ENCODE measurements at regions not wholly inside any gene's neighbourhood (a gene's known extent, or its start where the extent isn't known, plus 50 kb on each side); places are given as distances from the start of the nearest gene placed in this dataset.

DNA sequence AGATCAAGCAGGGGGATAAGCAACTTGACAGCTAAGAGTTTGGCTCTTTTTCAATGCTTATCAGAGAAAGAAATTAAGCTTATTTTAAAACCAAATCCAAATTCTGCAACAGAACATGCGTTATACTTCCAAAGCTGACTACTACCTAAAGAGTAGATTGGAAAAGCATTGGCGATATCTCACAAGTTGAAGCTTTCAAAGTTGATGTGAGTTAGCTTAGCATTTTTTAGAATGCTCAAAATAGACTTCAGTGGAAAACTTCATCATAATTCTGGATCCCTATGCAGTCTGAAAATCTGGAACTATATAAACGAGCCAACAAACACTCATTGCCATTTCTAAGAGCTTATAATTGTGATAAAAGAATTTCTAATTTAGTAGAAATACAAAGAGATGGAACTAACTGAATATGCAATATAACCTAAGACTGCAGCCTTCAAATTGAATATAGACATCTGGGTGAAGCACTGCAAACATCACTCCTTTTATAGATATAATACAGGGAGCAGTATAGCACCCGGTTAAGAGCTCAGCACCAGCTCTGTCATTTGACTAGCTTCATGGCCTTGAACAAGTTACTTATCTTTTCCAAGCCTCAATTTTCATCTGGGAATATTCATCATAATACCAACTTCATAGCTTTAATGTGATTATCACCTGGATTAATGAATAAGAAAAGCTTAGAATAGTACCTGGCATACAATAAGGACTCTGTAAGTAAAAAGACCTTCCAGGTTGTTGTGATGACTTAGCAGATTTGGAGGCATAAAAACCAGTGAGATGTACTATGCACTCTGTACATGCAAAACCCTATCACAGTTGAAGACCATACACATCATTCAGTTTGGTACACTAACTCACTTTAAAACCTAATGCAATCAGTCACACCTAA, 242.7 kb upstream of the TTC14 start:
- peaks cover 0 to 4% (median 0%) of the 10 kb centered on the region in 5 donors for H3K9me3 Mint-ChIP-seq
- DNase-seq, result no peak
- no peak overlapping the region for H3K27ac ChIP-seq (ENCODE audit: low read depth, low read length)
- H3K4me1 Mint-ChIP-seq, result no peaks in the 10 kb centered on the region
- H3K27ac Mint-ChIP-seq, result no peak overlapping the region
- H3K4me3 Mint-ChIP-seq, result no peak overlapping the region
- no peak overlapping the region for H3K4me3 ChIP-seq (ENCODE audit: low read length)
- POLR2A ChIA-PET, result no interaction called here
- CTCF ChIA-PET, result no interaction called here
- no peaks in the 10 kb centered on the region for H3K36me3 ChIP-seq (ENCODE audit: insufficient read depth, low read length)
- no peaks in the 10 kb centered on the region for H3K4me1 ChIP-seq (ENCODE audit: insufficient read depth, low read length)
- H3K9me3 ChIP-seq (ENCODE audit: low read length), result no peaks in the 10 kb centered on the region
- H3K27me3 ChIP-seq (ENCODE audit: insufficient read depth, low read length, poor library complexity, severe bottlenecking), result peaks cover 6% of the 10 kb centered on the region
- no peaks in the 10 kb centered on the region for H3K36me3 Mint-ChIP-seq
- H3K27me3 Mint-ChIP-seq, result no peaks in the 10 kb centered on the region

DNA sequence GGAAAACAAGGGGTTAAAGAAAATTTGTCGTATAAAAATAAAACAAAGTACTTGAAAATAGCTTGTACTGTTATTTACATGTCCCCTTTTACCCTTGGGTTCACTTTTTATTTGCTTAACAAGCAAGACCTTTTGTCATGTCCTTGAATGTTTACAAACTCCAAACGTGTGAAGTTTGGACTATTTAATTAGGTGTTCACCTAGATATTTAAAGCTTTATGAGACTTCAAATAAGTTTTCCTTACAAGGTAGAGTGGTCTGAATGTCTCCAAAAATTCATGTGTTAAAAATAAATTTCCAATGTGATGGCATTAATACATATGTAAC, 242.0 kb upstream of the TTC14 start:
- Mint-ChIP-seq H3K4me1 (no peaks in the 10 kb centered on the region), H3K27ac (no peak overlapping the region), H3K27me3 (no peaks in the 10 kb centered on the region), H3K4me3 (no peak overlapping the region), H3K9me3 (peaks cover 0 to 4% (median 0%) of the 10 kb centered on the region in 5 donors), H3K36me3 (no peaks in the 10 kb centered on the region)
- H3K27ac ChIP-seq (ENCODE audit: low read depth, low read length), result no peak overlapping the region
- no peaks in the 10 kb centered on the region for H3K9me3 ChIP-seq (ENCODE audit: low read length)
- no peaks in the 10 kb centered on the region for H3K36me3 ChIP-seq (ENCODE audit: insufficient read depth, low read length)
- H3K4me3 ChIP-seq (ENCODE audit: low read length), result no peak overlapping the region
- peaks cover 6% of the 10 kb centered on the region for H3K27me3 ChIP-seq (ENCODE audit: insufficient read depth, low read length, poor library complexity, severe bottlenecking)
- POLR2A ChIA-PET, result no interaction called here
- CTCF ChIA-PET, result no interaction called here
- DNase-seq, result no peak
- no peaks in the 10 kb centered on the region for H3K4me1 ChIP-seq (ENCODE audit: insufficient read depth, low read length)

DNA sequence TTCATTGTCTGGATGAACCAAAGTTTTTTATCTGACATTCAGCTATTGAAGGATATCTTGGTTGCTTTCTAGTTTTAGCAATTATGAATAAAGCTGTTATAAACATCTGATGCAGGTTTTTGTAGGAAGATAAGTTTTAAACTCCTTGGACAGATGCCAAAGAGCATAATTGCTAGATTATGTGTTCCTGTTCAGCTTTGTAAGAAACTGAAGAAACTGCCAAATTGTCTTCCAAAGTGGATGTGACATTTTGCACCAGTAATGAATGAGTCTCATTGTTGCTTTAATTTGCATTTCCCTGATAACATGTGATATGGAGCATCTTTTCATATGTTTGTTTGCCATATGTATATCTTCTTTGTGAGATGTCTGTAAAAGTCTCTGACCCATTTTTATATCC, 239.9 kb upstream of the TTC14 start:
- Histone ChIP-seq H3K4me1 (ENCODE audit: insufficient read depth, low read length) (no peaks in the 10 kb centered on the region), H3K36me3 (ENCODE audit: insufficient read depth, low read length) (no peaks in the 10 kb centered on the region), H3K27me3 (ENCODE audit: insufficient read depth, low read length, poor library complexity, severe bottlenecking) (no peaks in the 10 kb centered on the region), H3K27ac (ENCODE audit: low read depth, low read length) (no peak overlapping the region), H3K9me3 (ENCODE audit: low read length) (no peaks in the 10 kb centered on the region), H3K4me3 (ENCODE audit: low read length) (no peak overlapping the region)
- CTCF ChIA-PET, result no interaction called here
- POLR2A ChIA-PET, result no interaction called here
- Mint-ChIP-seq H3K27me3 (peaks cover 0 to 3% of the 10 kb centered on the region in 2 donors), H3K4me3 (no peak overlapping the region), H3K9me3 (peaks cover 2 to 6% (median 4%) of the 10 kb centered on the region in 5 donors), H3K4me1 (no peaks in the 10 kb centered on the region), H3K36me3 (no peaks in the 10 kb centered on the region), H3K27ac (no peak overlapping the region)
- no peak for DNase-seq

DNA sequence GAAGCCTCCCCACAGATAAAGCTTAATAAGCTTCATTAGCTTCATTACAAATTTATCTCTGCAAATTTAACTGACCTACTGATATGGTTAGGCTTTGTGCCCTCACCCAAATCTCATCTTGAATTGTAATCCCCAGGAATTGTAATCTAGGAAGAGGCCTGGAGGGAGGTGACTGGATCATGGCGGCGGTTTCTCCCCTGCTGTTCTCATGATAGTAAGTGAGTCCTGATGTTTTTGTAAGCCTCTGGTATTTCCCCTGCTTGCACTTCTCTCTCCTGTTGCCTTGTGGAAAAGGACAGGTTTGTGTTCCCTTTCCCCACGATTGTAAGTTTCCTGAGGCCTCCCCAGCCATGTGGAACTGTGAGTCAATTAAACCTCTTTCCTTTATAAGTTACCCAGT, 226.1 kb upstream of the TTC14 start:
- no peak for DNase-seq
- ChIA-PET POLR2A (no interaction called here), CTCF (no interaction called here)
- Mint-ChIP-seq H3K4me3 (no peak overlapping the region), H3K27ac (no peak overlapping the region), H3K4me1 (no peaks in the 10 kb centered on the region), H3K36me3 (no peaks in the 10 kb centered on the region), H3K27me3 (no peaks in the 10 kb centered on the region), H3K9me3 (peaks cover 5 to 12% (median 11%) of the 10 kb centered on the region in 5 donors)
- no peak overlapping the region for H3K4me3 ChIP-seq (ENCODE audit: low read length)
- H3K36me3 ChIP-seq (ENCODE audit: insufficient read depth, low read length), result no peaks in the 10 kb centered on the region
- no peaks in the 10 kb centered on the region for H3K27me3 ChIP-seq (ENCODE audit: insufficient read depth, low read length, poor library complexity, severe bottlenecking)
- H3K9me3 ChIP-seq (ENCODE audit: low read length), result no peaks in the 10 kb centered on the region
- H3K27ac ChIP-seq (ENCODE audit: low read depth, low read length), result no peak overlapping the region
- no peaks in the 10 kb centered on the region for H3K4me1 ChIP-seq (ENCODE audit: insufficient read depth, low read length)

DNA sequence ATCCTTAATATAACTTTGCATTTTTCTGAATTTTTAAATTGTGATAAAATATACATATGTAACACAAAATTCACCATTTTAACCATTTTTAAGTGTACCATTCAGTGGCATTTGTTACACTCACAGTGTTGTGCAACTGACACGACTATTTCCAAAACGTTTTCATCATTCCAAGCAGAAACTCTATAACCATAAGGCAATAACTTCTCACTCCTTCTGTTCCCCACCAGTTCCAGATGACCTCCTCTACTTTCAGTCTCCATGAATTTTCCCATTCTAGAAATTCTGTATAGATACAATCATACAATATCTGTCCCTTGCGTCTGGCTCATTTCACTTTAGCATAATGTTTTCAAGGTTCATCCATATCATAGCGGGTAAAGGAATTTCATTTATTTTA, 223.5 kb upstream of the TTC14 start:
- H3K27ac ChIP-seq (ENCODE audit: low read depth, low read length), result no peak overlapping the region
- no peak for DNase-seq
- ChIA-PET CTCF (no interaction called here), POLR2A (no interaction called here)
- Mint-ChIP-seq H3K27me3 (no peaks in the 10 kb centered on the region), H3K4me3 (no peak overlapping the region), H3K27ac (no peak overlapping the region), H3K36me3 (no peaks in the 10 kb centered on the region), H3K9me3 (peaks cover 1 to 5% (median 4%) of the 10 kb centered on the region in 5 donors), H3K4me1 (no peaks in the 10 kb centered on the region)
- no peaks in the 10 kb centered on the region for H3K36me3 ChIP-seq (ENCODE audit: insufficient read depth, low read length)
- H3K27me3 ChIP-seq (ENCODE audit: insufficient read depth, low read length, poor library complexity, severe bottlenecking), result no peaks in the 10 kb centered on the region
- H3K9me3 ChIP-seq (ENCODE audit: low read length), result no peaks in the 10 kb centered on the region
- H3K4me3 ChIP-seq (ENCODE audit: low read length), result no peak overlapping the region
- no peaks in the 10 kb centered on the region for H3K4me1 ChIP-seq (ENCODE audit: insufficient read depth, low read length)

GRCh38 chr3:180382638-180383180, 219.3 kb upstream of the TTC14 start:
- Mint-ChIP-seq H3K4me1 (no peaks in the 10 kb centered on the region), H3K4me3 (no peak overlapping the region), H3K27ac (no peak overlapping the region), H3K27me3 (no peaks in the 10 kb centered on the region), H3K9me3 (peaks cover 0 to 4% (median 0%) of the 10 kb centered on the region in 5 donors), H3K36me3 (no peaks in the 10 kb centered on the region)
- no peak for DNase-seq
- Histone ChIP-seq H3K27me3 (ENCODE audit: insufficient read depth, low read length, poor library complexity, severe bottlenecking) (no peaks in the 10 kb centered on the region), H3K9me3 (ENCODE audit: low read length) (no peaks in the 10 kb centered on the region), H3K36me3 (ENCODE audit: insufficient read depth, low read length) (no peaks in the 10 kb centered on the region), H3K27ac (ENCODE audit: low read depth, low read length) (no peak overlapping the region), H3K4me3 (ENCODE audit: low read length) (no peak overlapping the region), H3K4me1 (ENCODE audit: insufficient read depth, low read length) (no peaks in the 10 kb centered on the region)
- ChIA-PET CTCF (no interaction called here), POLR2A (no interaction called here)

DNA sequence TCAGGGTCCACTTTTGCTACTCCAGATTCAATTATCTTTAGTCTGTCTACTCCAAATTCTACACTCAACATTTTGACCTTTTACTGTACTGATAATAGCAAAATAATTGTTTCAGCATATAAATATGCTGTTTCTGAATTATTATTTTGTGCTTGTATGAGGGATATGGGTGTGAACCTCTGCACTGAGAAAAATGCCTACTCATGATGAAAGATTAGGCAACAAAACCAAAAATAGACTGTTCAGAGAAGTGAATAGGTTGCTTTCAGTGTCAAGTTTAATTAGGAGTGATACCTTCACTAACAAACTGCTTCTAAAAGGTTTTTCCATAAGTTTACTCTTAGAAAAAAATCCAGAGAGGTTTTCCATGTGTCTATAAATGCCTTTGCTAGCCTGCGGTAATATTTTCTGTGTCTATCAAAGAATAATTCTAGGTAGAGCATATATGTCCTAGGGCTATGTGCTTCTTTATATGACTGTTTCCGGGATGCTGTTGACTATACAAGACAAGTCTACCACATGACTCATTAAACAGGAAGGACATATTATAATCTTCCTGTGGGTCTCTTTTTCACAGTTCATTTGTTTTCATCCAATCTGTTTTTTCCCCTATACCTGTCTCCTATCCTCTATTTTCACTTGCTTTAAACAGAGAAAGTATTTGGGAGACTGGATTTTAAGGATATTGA, 218.5 kb upstream of the TTC14 start:
- H3K27ac ChIP-seq (ENCODE audit: low read depth, low read length), result no peak overlapping the region
- POLR2A ChIA-PET, result no interaction called here
- Mint-ChIP-seq H3K36me3 (no peaks in the 10 kb centered on the region), H3K4me1 (no peaks in the 10 kb centered on the region), H3K9me3 (peaks cover 0 to 4% (median 0%) of the 10 kb centered on the region in 5 donors), H3K4me3 (no peak overlapping the region), H3K27ac (no peak overlapping the region), H3K27me3 (no peaks in the 10 kb centered on the region)
- H3K27me3 ChIP-seq (ENCODE audit: insufficient read depth, low read length, poor library complexity, severe bottlenecking), result no peaks in the 10 kb centered on the region
- no peaks in the 10 kb centered on the region for H3K36me3 ChIP-seq (ENCODE audit: insufficient read depth, low read length)
- no peak overlapping the region for H3K4me3 ChIP-seq (ENCODE audit: low read length)
- H3K9me3 ChIP-seq (ENCODE audit: low read length), result no peaks in the 10 kb centered on the region
- CTCF ChIA-PET, result no interaction called here
- no peaks in the 10 kb centered on the region for H3K4me1 ChIP-seq (ENCODE audit: insufficient read depth, low read length)
- DNase-seq, result no peak

GRCh38 chr3:180390313-180390712, 211.7 kb upstream of the TTC14 start:
- DNase-seq, result no peak
- Mint-ChIP-seq H3K27me3 (no peaks in the 10 kb centered on the region), H3K9me3 (peaks cover 0 to 5% (median 0%) of the 10 kb centered on the region in 5 donors), H3K36me3 (no peaks in the 10 kb centered on the region), H3K4me1 (no peaks in the 10 kb centered on the region), H3K4me3 (no peak overlapping the region), H3K27ac (no peak overlapping the region)
- Histone ChIP-seq H3K9me3 (ENCODE audit: low read length) (no peaks in the 10 kb centered on the region), H3K36me3 (ENCODE audit: insufficient read depth, low read length) (no peaks in the 10 kb centered on the region), H3K4me3 (ENCODE audit: low read length) (no peak overlapping the region), H3K4me1 (ENCODE audit: insufficient read depth, low read length) (no peaks in the 10 kb centered on the region), H3K27ac (ENCODE audit: low read depth, low read length) (no peak overlapping the region), H3K27me3 (ENCODE audit: insufficient read depth, low read length, poor library complexity, severe bottlenecking) (no peaks in the 10 kb centered on the region)
- POLR2A ChIA-PET, result no interaction called here
- CTCF ChIA-PET, result no interaction called here
